ENCODE measurements at regions not wholly inside any gene's neighbourhood (a gene's known extent, or its start where the extent isn't known, plus 50 kb on each side); places are given as distances from the start of the nearest gene placed in this dataset.

DNA sequence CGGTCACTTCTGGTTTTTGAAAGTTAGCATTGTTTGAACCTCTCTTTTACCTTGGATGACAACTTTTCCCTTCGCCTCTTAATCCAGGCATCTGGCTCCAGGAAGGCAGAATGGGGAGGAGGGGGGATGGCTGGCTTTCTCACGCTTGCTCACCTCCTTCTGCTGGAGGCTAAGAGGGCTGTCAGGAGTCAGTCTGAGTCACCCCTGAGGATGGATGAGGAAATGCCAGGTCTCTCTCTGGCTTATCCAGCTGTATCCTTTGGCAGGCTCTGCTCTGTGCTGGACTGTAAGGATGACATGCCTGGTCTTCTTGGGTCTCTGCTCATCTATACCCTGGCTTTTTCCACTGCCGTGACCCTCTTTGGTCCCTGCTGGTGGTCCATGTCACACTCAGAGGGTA, 142.9 kb upstream of the GYPC start:
- no peak for DNase-seq

DNA sequence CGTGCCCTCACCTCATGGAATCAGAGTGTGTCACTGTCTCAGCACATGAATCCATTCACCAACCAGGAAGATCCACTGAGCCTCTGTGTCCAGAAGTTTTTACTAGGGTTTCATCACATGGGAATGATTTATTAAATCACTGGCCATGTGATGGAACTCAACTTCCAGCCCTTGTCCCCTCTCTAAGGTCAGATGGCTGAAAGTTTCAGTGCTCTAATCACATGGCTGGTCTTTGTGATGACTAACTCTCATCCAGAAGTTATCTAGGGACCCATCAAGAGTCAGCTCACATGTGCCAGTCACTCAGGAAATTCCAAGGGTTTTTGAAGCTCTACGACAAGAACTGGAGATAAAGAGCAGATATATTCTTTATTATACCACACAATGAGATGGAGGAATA, 140.5 kb upstream of the GYPC start:
- no peak for DNase-seq

DNA sequence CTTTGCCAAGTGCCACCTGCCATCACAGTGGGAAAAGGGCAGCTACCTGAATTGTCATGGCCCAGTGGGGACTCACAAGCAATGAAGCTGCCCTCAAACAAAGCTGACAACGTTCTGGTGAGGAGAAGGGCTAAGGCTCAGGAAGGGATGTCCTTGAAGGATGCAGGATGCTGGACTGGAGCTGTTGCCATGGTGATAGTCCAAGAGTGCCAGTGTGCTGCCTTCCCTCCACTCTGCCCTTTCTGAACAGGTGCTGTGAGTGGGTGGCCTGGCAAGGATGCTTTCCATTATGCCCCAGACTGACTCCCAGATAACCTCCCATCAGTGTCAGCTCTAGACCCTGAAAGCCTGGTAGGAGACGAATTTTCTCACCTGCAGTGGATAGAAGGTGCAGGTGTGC, 137.8 kb upstream of the GYPC start:
- DNase-seq = no peak

DNA sequence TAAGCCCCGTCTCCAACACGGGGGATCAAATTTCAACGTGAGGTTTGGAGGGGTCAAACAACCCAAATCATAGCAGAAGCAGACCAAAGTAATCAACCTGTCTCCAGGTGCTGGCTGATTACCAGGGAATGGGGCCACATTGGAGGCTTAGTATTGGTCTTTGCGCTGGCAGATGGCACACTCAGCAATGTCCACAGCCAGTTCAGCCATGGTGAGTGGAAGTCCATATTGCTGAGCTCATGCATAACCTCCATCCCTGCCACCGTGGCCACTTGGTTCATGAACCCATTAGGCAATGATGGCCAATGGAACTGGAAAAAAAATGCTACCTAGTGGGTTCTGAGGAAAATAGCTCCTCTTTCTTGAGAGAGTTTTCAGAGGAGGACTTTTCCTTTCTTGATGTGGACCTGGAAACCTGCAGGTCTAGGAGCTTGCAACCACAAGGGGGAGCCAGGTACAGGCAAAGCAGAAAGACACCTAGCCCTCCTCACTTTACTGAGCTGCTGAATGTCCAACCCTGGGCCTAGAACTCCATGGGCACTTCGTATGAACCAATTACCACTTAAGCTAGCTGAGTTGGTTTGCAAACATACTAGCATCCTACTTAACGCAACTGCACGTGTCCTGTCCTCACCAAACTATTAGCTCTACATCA, 128.0 kb upstream of the GYPC start:
- DNase-seq = peak; percentile 78

DNA sequence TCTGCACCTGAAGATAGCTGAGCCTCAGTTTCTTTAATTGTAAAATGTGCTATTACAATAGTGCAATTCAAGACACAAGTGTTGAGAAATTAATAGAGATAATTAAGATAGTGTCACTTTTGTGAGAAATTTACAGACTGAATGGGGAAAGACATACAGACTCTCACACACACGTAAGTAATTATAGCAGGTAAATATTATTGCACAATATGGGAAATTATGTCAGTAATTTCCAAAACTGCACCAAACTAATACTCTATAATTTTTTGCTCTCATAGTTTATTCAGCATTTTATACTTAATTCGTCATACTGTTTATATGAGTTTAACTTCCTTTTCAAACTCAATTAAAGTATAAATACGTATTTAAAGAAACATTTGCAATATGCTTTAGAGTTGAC, 124.9 kb upstream of the GYPC start:
- no peak for DNase-seq

DNA sequence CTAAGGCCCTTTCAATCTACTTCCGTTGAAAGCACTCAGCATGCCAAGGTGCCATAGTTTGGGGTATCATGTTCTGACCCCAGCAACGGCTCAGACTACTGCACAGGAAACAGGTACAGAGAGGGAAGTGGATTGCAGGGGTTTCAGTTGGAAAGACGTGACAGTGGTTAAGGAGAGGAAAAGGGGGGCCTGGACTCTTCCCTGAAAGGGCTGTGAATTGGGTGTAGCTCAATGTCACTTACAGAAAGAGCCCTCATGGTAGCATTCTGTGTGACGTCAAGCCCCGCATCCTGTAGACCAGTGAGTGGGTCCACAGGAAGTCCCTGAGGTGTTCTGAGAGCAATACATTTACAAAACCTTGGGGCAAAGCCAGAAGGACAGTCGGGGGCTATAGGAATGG, 121.5 kb upstream of the GYPC start:
- DNase-seq = no peak

DNA sequence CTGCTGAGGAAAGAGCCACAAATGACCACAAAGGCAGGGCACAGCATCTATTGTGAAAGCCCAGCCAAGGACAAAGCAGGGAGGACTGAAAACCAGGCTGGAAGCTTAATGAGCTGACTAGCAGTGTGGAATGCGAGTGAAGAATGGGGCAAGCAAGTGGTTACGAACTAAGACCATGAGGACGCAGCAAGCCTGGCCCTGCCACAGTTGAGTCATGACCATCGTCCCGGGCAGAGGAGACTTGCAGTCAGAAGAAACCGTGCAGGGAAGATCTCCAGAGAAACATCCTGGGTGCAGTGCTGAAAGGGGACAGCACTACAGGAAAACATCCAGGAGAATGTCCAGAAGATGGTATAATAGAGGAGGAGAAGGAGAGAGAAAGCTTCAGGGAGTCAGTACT, 120.5 kb upstream of the GYPC start:
- no peak for DNase-seq

DNA sequence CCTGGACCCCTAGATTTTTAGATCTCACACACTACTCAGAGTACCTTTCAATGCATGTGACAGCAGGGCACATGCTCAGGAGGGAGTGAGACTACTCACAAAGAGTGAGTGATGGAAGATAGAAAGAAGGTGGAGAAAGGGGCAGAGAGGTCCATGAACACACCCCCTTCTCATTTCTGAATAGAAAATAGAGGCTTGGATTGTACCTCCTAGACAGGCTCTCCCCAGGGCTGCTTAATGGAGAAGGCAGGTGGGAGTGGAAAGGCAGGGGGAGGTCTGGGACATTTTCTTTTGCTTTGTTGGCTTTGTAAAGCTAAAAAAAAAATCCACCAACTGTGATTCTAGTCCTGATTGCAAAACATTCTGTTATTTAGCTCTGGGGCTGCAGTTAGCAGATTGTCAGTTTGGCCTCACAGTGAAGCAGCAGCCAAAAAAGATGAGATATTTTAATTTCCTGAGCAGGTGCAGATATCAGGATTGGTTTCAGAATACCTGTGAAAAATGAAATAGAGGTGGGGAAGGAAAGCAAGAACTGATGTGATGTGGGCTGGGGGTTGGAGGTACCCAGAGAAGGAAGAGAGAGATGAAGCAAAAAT, 119.3 kb upstream of the GYPC start:
- no peak for DNase-seq

DNA sequence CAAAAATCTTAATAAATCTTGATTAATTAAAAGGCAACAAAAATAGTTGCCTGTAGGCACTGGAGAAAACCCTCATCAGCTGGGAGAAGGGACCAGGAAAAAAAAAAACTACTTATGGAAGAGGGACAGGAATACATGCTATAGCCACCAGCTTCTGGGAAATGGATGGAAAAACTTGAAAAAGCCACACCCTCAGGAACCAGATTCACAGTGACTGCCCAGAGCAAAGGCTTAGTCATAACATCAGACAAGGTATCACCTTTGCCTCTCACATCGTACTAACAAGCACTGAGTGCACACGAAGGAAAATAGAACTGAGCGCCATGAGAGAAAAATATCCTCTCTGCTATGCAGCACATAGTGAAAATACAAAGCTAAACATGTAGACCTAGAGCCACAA, 116.9 kb upstream of the GYPC start:
- no peak for DNase-seq

DNA sequence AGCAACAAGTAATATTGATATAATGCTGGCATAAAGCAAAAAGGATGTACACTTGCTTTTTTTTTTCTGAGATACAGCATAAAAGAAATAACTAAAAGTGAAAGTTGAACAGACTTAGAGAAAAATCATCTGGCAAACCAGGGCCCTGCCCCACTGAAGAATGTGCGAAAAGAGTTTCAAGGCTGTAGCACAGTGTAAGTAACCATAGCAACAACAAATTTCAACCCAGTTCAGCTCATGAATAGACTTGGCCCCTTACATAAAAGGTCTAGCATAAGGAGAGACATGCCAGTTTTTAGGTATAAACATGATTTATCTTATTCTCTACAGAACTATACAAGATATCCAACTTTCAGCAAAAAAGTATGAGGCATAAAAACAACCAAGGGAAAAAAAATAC, 113.7 kb upstream of the GYPC start:
- DNase-seq = no peak

DNA sequence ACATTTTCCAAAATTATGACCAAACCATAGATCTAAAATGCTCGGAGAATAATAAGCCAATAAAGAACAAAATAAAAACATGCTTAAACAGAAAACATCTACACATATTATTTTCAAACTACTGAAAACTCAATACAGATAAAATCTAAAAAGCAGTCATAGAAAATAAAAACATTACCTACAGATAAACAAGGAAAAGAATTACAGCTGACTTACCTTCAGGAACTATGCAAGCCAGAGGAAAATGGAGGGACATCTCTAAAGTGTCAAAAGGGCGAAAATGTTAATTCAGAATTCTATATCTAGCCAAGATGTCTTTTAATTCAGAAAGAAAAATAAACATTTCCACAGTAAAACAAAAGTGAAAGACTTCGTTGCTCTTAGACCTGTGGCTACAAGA, 112.9 kb upstream of the GYPC start:
- no peak for DNase-seq

DNA sequence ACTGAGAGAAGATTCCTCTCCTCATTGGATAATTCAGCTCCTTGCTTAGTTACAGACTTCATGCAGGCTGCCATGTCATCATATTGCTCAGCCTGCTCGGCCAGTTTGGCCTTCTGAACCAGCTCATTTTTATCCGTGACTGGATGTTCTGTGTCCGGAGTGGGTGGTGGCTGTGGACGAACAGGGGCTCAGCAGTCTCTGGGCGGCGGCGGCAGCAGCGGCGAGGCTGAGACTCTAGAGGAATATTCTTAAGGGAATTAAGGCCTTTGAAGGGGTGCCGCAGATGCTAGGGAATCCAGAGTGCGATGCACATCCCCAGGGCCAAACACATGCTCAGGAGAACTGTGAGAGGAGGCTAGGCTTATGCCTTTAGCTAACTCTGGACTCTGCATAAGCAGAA, 97.9 kb upstream of the GYPC start:
- no peak for DNase-seq

DNA sequence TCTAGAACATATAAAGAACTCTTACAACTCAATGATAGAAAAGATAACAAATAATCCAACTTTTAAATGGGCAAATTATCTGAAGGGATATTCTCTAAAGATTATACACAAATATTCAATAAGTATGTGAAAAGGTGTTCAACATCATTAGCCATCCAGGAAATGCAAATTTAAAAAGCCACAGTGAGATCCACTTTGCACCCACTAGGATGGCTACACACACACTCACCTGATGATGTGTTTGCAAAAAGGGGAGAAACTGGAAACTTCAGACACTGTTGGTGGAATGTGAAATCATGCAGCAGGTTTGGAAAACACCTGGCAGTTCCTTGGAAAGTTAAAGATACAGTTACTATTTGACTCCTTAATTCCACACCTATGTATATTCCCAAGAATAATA, 87.2 kb upstream of the GYPC start:
- DNase-seq = no peak

DNA sequence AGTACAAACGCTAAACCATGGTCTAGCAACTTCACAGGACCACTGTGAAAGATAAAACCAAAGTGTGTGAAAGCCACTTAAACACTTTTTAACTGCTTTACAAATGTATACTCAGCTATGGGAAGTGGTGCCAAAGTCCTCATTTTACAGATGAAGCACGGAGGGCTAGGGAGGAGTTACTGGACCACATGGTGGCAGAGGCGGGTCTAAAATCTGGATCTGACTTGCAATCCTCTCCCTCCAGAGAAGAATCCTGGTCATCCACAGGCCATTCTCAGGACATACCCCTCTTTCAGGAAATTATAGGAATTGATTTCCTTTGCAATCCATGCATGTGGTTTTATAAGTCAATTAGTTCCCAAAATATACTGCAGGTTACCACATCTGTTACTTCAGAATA, 84.6 kb upstream of the GYPC start:
- DNase-seq = no peak

DNA sequence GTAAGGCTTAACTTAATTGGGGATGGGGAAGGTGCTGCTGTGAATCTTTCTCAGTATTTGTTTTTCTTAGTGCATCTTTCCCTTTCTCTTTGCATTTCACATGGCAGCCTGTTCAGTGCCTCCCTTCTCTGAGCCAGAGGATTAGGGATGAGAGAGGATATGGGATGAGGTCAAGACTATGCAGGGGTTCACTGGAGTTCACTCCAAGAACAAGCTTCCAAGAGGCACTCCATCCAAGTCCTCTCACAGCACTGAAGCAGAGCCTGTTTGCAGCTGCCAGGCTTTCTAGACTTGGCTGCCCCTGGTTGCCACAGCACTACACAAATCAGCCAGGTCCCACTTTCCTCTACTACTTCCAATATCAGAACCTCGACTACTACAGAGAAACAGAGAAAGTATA, 80.3 kb upstream of the GYPC start:
- no peak for DNase-seq

DNA sequence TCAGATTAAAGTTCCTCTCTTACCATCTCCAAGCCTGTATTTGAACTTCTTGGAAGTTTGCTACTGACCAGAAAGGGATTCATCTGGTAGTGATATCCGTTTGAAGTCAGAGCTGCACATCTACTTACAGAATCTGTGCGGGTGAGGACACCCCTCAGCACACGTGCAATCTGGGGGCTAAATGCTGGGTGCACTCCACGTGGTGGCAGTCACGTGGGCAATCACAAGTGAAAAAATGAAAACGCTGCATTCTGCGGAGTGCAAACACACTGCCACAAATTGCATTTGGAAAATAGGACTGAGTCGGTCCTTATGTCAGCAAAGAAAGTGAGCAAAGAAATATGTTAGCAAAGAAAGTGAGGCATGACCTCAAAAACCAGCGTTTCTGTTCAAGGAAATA, 76.1 kb upstream of the GYPC start:
- no peak for DNase-seq

DNA sequence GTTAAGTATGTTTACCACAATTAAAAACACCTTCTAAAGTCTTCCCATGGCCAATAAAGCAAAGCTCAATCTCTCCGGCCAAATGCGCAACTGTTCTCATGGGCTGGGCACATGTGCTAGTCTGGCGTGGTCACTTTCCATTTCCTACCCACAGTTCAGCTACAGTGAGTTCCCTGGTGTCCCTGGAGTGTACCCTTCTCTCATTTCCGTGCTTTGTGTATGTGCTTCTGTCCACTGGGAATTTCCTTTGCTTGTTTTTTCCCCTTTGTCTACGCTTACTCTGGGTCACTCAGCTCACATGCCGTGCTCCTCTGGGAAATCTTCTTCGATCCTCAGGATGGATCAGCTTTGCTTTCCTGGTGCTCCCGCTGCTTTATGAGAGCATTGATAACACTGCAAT, 69.6 kb upstream of the GYPC start:
- no peak for DNase-seq

DNA sequence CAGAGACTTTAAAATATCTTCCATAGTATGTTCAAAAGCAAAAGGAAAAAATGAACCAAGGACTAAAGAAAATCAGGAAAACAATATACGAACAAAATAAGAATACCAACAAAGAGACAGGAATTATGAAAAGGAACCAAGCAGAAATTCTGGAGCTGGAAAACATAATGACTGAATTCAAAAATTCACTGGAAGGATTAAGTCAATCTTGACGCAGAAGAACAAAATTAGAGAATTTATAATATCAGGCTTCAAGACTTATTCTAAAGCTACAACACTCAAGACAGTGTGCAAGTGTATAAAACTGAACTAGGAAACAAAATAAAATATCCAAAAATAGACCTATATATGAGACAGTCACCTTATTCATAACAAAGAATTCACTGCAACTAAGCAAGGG, 56.9 kb upstream of the GYPC start:
- DNase-seq = no peak

DNA sequence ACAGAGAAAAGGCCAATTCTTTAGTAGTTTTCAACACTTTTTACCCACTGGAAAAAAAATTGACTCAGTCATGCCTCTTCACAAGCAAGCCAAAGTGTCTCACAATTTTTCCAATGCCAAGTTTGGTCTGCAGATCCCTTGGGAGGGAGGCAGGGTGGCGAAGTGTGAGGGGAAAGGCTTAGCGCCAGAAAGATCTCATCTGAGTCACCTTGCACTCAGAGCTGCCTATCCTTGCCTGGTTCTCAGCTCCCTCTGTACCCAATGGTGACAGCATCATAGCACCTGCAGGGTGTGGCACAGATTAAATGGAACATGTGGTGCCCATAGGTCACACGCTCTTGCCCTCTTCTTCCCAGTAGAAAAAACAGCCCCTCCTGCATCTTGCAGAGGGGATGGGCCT, 55.2 kb upstream of the GYPC start:
- DNase-seq = no peak

DNA sequence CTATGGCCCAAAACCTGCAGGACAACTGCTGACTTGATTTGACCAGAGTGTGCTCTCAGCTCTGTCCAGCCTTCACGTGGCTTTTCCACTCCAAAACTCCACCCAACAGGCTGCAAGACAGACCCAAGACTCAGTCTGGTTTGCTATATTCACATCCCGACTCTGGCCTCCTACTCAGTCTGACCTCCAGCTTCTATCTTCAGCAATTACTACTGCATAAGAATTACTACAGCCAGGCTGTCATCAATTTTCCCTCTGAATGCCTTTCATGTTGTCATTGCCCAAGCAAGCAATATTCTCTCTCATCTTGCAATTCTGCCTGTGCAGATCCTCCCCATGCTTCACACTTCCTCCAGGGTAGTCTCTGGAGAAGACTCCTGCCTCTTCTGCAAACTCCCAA, 53.6 kb upstream of the GYPC start:
- no peak for DNase-seq
